Dermis blood vessel endothelial cell (primary cell): ENCODE measurements at regions not wholly inside any gene's neighbourhood (a gene's known extent, or its start where the extent isn't known, plus 50 kb on each side); places are given as distances from the start of the nearest gene placed in this dataset.

Source experiments
- DNase-seq: peaks from one replicate; pipeline ENCODE4 v3.0.0; 2010

GRCh38 chr12:65556676-65557437 is 267.4 kb upstream of the HMGA2 start:
- peak; percentile 93 for DNase-seq

GRCh38 chr12:65557438-65558181 is 266.7 kb upstream of the HMGA2 start:
- no peak for DNase-seq

GRCh38 chr12:65560286-65560685 is 264.0 kb upstream of the HMGA2 start:
- DNase-seq, result no peak

GRCh38 chr12:65561798-65562382 is 262.4 kb upstream of the HMGA2 start:
- peak; percentile 50 for DNase-seq

- no peak for DNase-seq
Observed at GRCh38 chr12:65565601-65566560, 258.4 kb upstream of the HMGA2 start.

- no peak for DNase-seq
Observed at GRCh38 chr12:65566751-65567150, 257.5 kb upstream of the HMGA2 start.

- peak; percentile 76 for DNase-seq
Observed at GRCh38 chr12:65567820-65568219, 256.5 kb upstream of the HMGA2 start.

- DNase-seq, result peak; percentile 78
Observed at GRCh38 chr12:65568517-65568916, 255.8 kb upstream of the HMGA2 start.

- DNase-seq, result no peak
Observed at GRCh38 chr12:65570451-65571130, 253.7 kb upstream of the HMGA2 start.

- no peak for DNase-seq
Observed at GRCh38 chr12:65574867-65575266, 249.4 kb upstream of the HMGA2 start.

GRCh38 chr12:65584016-65584415 is 240.3 kb upstream of the HMGA2 start:
- DNase-seq, result no peak

- DNase-seq, result no peak
Observed at GRCh38 chr12:65585648-65586602, 238.4 kb upstream of the HMGA2 start.

GRCh38 chr12:65586796-65587195 is 237.5 kb upstream of the HMGA2 start:
- DNase-seq, result no peak

- DNase-seq, result no peak
Observed at GRCh38 chr12:65590318-65590717, 234.0 kb upstream of the HMGA2 start.

- DNase-seq, result no peak
Observed at GRCh38 chr12:65592416-65592815, 231.9 kb upstream of the HMGA2 start.

GRCh38 chr12:65593239-65593701 is 231.0 kb upstream of the HMGA2 start:
- no peak for DNase-seq

- DNase-seq, result no peak
Observed at GRCh38 chr12:65594409-65594808, 229.9 kb upstream of the HMGA2 start.

- DNase-seq, result no peak
Observed at GRCh38 chr12:65595016-65595560, 229.2 kb upstream of the HMGA2 start.

GRCh38 chr12:65596514-65597091 is 227.7 kb upstream of the HMGA2 start:
- no peak for DNase-seq

GRCh38 chr12:65597527-65597926 is 226.8 kb upstream of the HMGA2 start:
- no peak for DNase-seq
